Parathyroid adenoma (tissue), 2 donors: ENCODE measurements at regions not wholly inside any gene's neighbourhood (a gene's known extent, or its start where the extent isn't known, plus 50 kb on each side); places are given as distances from the start of the nearest gene placed in this dataset.

ENCODE experiments used
- H2AFZ ChIP-seq: fragments of 300-600 bp; sonication (generic); one replicate; pipeline ENCODE4 v1.7.0; 2017; ENCODE audit warnings: antibody characterized with exemption, mild to moderate bottlenecking
- H3K27ac ChIP-seq: fragments of 300-600 bp; sonication (generic); one replicate; pipeline ENCODE4 v1.7.0; 2017
- H3K27me3 ChIP-seq: fragments of 300-600 bp; sonication (generic); one replicate; pipeline ENCODE4 v1.7.0; 2017; ENCODE audit warnings: low read length; ENCODE audit not compliant: control insufficient read depth, insufficient read depth
- H3K36me3 ChIP-seq: fragments of 300-600 bp; sonication (generic); one replicate; pipeline ENCODE4 v1.7.0; 2017; ENCODE audit warnings: low read length; ENCODE audit not compliant: control insufficient read depth, insufficient read depth
- H3K4me1 ChIP-seq: fragments of 300-600 bp; sonication (generic); one replicate; pipeline ENCODE4 v1.7.0; 2017; ENCODE audit warnings: control low read depth
- H3K4me2 ChIP-seq: fragments of 300-600 bp; sonication (generic); one replicate; pipeline ENCODE4 v1.7.0; 2017; ENCODE audit warnings: low read length
- H3K4me3 ChIP-seq: fragments of 300-600 bp; sonication (generic); one replicate; pipeline ENCODE4 v1.7.0; 2017; ENCODE audit warnings: low read depth, low read length
- H3K79me2 ChIP-seq: fragments of 300-600 bp; sonication (generic); one replicate; pipeline ENCODE4 v1.7.0; 2017; ENCODE audit warnings: control low read depth
- H3K9ac ChIP-seq: fragments of 300-600 bp; sonication (generic); one replicate; pipeline ENCODE4 v1.7.0; 2017; ENCODE audit warnings: mild to moderate bottlenecking
- H3K9me3 ChIP-seq: fragments of 300-600 bp; sonication (generic); one replicate; pipeline ENCODE4 v1.7.0; 2017; ENCODE audit warnings: low read length; ENCODE audit not compliant: control insufficient read depth
- CTCF ChIP-seq: fragments of 300-600 bp; sonication (generic); IDR thresholded peaks from one replicate; pipeline ENCODE4 v1.7.0; 2017; ENCODE audit warnings: antibody characterized with exemption, mild to moderate bottlenecking
- donor health status: primary hyperparathyroidism.

GRCh38 chr9:115395511-115396021 lies 277.6 kb upstream of the TNC start:
- Histone ChIP-seq H3K27me3 (no peaks in the 10 kb centered on the region), H3K4me3 (no peak overlapping the region), H3K9ac (no peak overlapping the region), H3K36me3 (no peaks in the 10 kb centered on the region), H3K27ac (no peak overlapping the region), H3K79me2 (no peaks in the 10 kb centered on the region), H3K4me2 (no peak overlapping the region), H2AFZ (no peak overlapping the region), H3K9me3 (no peaks in the 10 kb centered on the region), H3K4me1 (no peaks in the 10 kb centered on the region)
- no peak for TF ChIP-seq CTCF

GRCh38 chr9:115396071-115396529 lies 278.1 kb upstream of the TNC start:
- no peak overlapping the region for H3K4me2 ChIP-seq
- H3K36me3 ChIP-seq, result no peaks in the 10 kb centered on the region
- H2AFZ ChIP-seq, result no peak overlapping the region
- H3K4me1 ChIP-seq, result no peaks in the 10 kb centered on the region
- no peak overlapping the region for H3K4me3 ChIP-seq
- no peaks in the 10 kb centered on the region for H3K79me2 ChIP-seq
- no peaks in the 10 kb centered on the region for H3K9me3 ChIP-seq
- H3K9ac ChIP-seq, result no peak overlapping the region
- no peaks in the 10 kb centered on the region for H3K27me3 ChIP-seq
- no peak for TF ChIP-seq CTCF
- no peak overlapping the region for H3K27ac ChIP-seq

- no peaks in the 10 kb centered on the region for H3K79me2 ChIP-seq
- TF ChIP-seq CTCF, result no peak
- no peaks in the 10 kb centered on the region for H3K9me3 ChIP-seq
- no peaks in the 10 kb centered on the region for H3K4me1 ChIP-seq
- H3K4me3 ChIP-seq, result no peak overlapping the region
- no peaks in the 10 kb centered on the region for H3K27me3 ChIP-seq
- H3K4me2 ChIP-seq, result no peak overlapping the region
- no peaks in the 10 kb centered on the region for H3K36me3 ChIP-seq
- H2AFZ ChIP-seq, result no peak overlapping the region
- H3K9ac ChIP-seq, result no peak overlapping the region
- no peak overlapping the region for H3K27ac ChIP-seq
Observed at GRCh38 chr9:115397591-115398312, 279.8 kb upstream of the TNC start.

GRCh38 chr9:115398313-115398650 lies 280.3 kb upstream of the TNC start:
- Histone ChIP-seq H3K4me3 (no peak overlapping the region), H3K27me3 (no peaks in the 10 kb centered on the region), H3K79me2 (no peaks in the 10 kb centered on the region), H3K4me1 (no peaks in the 10 kb centered on the region), H3K36me3 (no peaks in the 10 kb centered on the region), H2AFZ (no peak overlapping the region), H3K4me2 (no peak overlapping the region), H3K9ac (no peak overlapping the region), H3K27ac (no peak overlapping the region), H3K9me3 (no peaks in the 10 kb centered on the region)
- no peak for TF ChIP-seq CTCF

- H3K79me2 ChIP-seq, result no peaks in the 10 kb centered on the region
- no peaks in the 10 kb centered on the region for H3K36me3 ChIP-seq
- no peak overlapping the region for H3K4me2 ChIP-seq
- no peak overlapping the region for H3K27ac ChIP-seq
- no peak overlapping the region for H3K4me3 ChIP-seq
- TF ChIP-seq CTCF, result no peak
- no peaks in the 10 kb centered on the region for H3K9me3 ChIP-seq
- no peaks in the 10 kb centered on the region for H3K4me1 ChIP-seq
- H3K9ac ChIP-seq, result no peak overlapping the region
- H2AFZ ChIP-seq, result no peak overlapping the region
- no peaks in the 10 kb centered on the region for H3K27me3 ChIP-seq
Observed at GRCh38 chr9:115398996-115399395, 281.0 kb upstream of the TNC start.
